Body of pancreas (tissue), 4 donors: ENCODE measurements at regions not wholly inside any gene's neighbourhood (a gene's known extent, or its start where the extent isn't known, plus 50 kb on each side); places are given as distances from the start of the nearest gene placed in this dataset.

Experiments
- ATAC-seq: fragments of 150-250 bp; one replicate; pipeline ENCODE4 v1.9.1; 2016
- DNase-seq, 4 donors: peaks; one replicate each; pipeline ENCODE4 v3.0.0-alpha.2; 2019
- H3K27ac ChIP-seq, 4 donors: fragments of 200-600 bp; sonication (generic); 1 replicate in 3 of 4; 2 replicates in 1 of 4; pipeline versions ENCODE4 v1.5.1 to v1.6.1; 2016 to 2019; ENCODE audit warnings: mild to moderate bottlenecking in 1 of 4, mixed read lengths in 1 of 4, moderate library complexity in 1 of 4
- H3K27me3 ChIP-seq, 2 donors: fragments of 200-600 bp; sonication (generic); one replicate each; pipeline ENCODE4 v1.6.0; 2016; ENCODE audit warnings: mild to moderate bottlenecking in 1 of 2
- H3K36me3 ChIP-seq, 2 donors: fragments of 200-600 bp; sonication (generic); replicated peaks in 1 of 2; 2 replicates each; pipeline ENCODE4 v1.5.1; 2016; ENCODE audit warnings: low read depth in 2 of 2; ENCODE audit not compliant: insufficient read depth in 1 of 2
- H3K4me1 ChIP-seq: fragments of 200-600 bp; sonication (generic); one replicate; pipeline ENCODE4 v1.6.0; 2016
- H3K4me3 ChIP-seq, 2 donors: fragments of 200-600 bp; sonication (generic); 1 replicate in 1 of 2; 2 replicates in 1 of 2; pipeline ENCODE4 v1.5.1; 2016 to 2019
- H3K9me3 ChIP-seq, 3 donors: fragments of 200-600 bp; sonication (generic); 1 replicate in 2 of 3; 2 replicates in 1 of 3; pipeline ENCODE4 v1.5.1; 2016
- POLR2A ChIP-seq, 3 donors: fragments of 450-650 bp; IDR thresholded peaks; one replicate each; pipeline ENCODE4 v1.6.1; 2016; ENCODE audit warnings: antibody characterized with exemption in 3 of 3, mild to moderate bottlenecking in 2 of 3
- WGBS, 2 donors: methylation state at CpG; one replicate each; pipeline ENCODE4 v1.1.5; 2017; 5-methylcytosine and 5-hydroxymethylcytosine counted together
- intact Hi-C: fragments of 100-400 bp; cut with DNase I; formaldehyde crosslinking; loops from one replicate; pipeline ENCODE4 v1.15.1; 2023
- TF ChIP-seq, protein P1 (sequence below), 7 experiments: fragments of 450-650 bp in 4 of 7; fragments of 200-600 bp in 3 of 7; sonication (generic) in 3 of 7; IDR thresholded peaks; one replicate each; pipeline ENCODE4 v1.5.1; 2016 to 2019; ENCODE audit warnings: antibody characterized with exemption in 7 of 7

DNA sequence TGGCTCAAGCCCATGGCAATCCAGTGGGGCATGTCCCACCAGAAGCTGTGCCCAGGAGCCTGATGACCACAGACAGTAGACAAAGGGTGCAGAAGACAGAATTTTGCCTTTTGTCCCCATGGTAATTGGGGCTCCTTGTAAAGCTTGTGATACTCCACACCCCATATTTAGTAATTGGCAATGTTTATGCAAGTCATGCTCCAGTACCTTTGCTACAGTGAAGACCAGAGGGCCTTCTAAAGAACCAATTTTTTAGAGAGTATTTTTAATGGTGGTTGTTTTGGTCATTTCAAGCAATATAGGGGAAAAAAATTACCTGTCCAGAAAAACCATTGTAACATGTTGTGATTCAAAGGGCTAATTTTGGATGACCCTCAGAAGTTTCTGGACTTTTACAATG is 194.8 kb downstream of the ANAPC1 start:
- Histone ChIP-seq H3K27me3 (no peaks in the 10 kb centered on the region), H3K27ac (no peak overlapping the region), H3K4me1 (no peaks in the 10 kb centered on the region), H3K9me3 (no peaks in the 10 kb centered on the region), H3K4me3 (no peak overlapping the region), H3K36me3 (no peaks in the 10 kb centered on the region)
- intact Hi-C loops, result no loop called here
- ATAC-seq, result no peak
- no peak for TF ChIP-seq POLR2A (IDR thresholded peaks at IDR 0.05)
- TF ChIP-seq, protein P1, sequence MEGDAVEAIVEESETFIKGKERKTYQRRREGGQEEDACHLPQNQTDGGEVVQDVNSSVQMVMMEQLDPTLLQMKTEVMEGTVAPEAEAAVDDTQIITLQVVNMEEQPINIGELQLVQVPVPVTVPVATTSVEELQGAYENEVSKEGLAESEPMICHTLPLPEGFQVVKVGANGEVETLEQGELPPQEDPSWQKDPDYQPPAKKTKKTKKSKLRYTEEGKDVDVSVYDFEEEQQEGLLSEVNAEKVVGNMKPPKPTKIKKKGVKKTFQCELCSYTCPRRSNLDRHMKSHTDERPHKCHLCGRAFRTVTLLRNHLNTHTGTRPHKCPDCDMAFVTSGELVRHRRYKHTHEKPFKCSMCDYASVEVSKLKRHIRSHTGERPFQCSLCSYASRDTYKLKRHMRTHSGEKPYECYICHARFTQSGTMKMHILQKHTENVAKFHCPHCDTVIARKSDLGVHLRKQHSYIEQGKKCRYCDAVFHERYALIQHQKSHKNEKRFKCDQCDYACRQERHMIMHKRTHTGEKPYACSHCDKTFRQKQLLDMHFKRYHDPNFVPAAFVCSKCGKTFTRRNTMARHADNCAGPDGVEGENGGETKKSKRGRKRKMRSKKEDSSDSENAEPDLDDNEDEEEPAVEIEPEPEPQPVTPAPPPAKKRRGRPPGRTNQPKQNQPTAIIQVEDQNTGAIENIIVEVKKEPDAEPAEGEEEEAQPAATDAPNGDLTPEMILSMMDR (IDR thresholded peaks at IDR 0.05), result no peak
- no peak for DNase-seq

DNA sequence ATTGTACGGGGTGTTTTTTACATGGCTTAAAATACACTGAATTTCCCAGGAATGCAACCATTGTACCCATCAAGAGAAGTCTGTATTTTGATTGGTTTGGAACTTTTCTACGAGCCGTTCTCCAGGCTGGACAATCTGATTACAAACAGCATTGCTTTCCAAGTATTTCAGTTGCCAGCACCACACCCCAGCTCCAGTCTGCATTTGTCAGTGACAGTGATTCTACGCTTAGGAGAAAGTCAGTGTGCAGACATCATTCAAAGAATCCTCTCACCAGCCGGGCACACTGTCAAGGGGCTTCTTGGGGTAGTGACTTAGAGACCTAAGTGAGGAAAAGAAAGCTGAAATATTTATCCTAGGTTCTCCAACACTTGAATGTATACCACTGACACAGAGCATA is 194.1 kb downstream of the ANAPC1 start:
- H3K4me3 ChIP-seq, result no peak overlapping the region
- no peaks in the 10 kb centered on the region for H3K27me3 ChIP-seq
- H3K9me3 ChIP-seq, result no peaks in the 10 kb centered on the region
- TF ChIP-seq, protein P1 (IDR thresholded peaks at IDR 0.05), result no peak
- no peak for TF ChIP-seq POLR2A (IDR thresholded peaks at IDR 0.05)
- 52 to 54% methylated on average over 5 of the region's 5 CpGs for WGBS, 2 donors
- DNase-seq (no peak), ATAC-seq (no peak)
- no peaks in the 10 kb centered on the region for H3K36me3 ChIP-seq
- H3K27ac ChIP-seq, result no peak overlapping the region
- H3K4me1 ChIP-seq, result no peaks in the 10 kb centered on the region
- intact Hi-C loops, result no loop called here

DNA sequence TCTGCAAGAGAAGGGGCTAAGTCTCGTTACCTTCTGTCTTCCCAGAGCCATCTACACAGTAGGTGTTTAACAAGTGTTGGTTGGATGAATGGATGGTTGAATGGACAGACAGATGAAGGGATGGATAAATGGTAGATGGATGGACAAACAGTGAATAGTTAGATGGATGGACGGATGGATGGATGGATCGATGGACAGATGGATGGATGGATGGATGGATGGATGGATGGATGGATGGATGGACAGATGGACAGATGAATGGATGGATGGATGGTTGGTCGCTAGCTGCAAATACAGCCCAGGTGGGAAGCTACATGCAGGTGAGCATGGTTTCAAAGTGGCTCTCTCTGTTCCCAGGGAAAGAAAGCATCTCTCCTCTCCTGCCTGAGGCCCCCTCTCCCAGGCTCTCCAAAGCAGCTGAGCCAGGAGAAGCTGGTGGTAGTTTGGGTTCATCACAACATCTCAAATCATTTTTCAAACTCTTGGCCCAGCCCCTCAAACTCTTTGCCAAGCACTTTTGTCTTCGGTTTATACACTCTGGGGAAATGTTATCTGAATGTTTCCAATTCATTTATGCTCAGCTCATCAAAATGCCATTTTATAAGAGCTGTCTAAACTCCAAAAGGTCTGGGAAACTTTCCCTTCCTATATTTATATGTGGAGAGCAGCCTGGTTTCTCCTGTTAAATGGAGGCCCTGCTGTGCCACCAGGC is 192.7 kb downstream of the ANAPC1 start:
- no peak for TF ChIP-seq POLR2A (IDR thresholded peaks at IDR 0.05)
- TF ChIP-seq, protein P1 (IDR thresholded peaks at IDR 0.05), result no peak
- intact Hi-C loops, result no loop called here
- 72 to 81% methylated on average over 5 of the region's 5 CpGs for WGBS, 2 donors
- H3K4me1 ChIP-seq, result no peaks in the 10 kb centered on the region
- no peak overlapping the region for H3K27ac ChIP-seq
- H3K27me3 ChIP-seq, result no peaks in the 10 kb centered on the region
- no peak for ATAC-seq
- H3K36me3 ChIP-seq, result no peaks in the 10 kb centered on the region
- H3K9me3 ChIP-seq, result no peaks in the 10 kb centered on the region
- no peak for DNase-seq
- H3K4me3 ChIP-seq, result no peak overlapping the region

DNA sequence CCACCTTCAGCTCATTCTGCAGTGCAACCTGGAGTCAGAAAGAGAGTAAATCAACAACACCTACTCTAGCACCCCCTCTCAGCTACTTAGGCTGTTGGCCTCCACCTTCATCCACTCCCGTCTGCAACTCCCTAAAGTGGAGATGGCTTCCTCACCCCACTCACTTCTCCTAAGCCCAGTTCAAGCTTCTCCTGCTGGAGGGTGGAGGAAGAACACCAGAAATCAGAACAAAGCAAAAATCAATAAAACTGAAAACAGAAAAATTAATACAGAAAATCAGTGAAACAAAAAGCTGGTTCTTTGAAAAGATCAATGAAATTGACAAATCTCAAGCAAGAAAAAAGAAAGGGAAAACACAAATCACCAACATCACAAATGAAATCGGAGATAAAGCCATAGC is 191.7 kb downstream of the ANAPC1 start:
- DNase-seq, result no peak
- WGBS, 2 donors, result 86 to 89% methylated on average over 2 of the region's 2 CpGs
- Histone ChIP-seq H3K9me3 (no peaks in the 10 kb centered on the region), H3K36me3 (no peaks in the 10 kb centered on the region), H3K27me3 (no peaks in the 10 kb centered on the region), H3K4me3 (no peak overlapping the region), H3K4me1 (no peaks in the 10 kb centered on the region), H3K27ac (no peak overlapping the region)
- intact Hi-C loops, result no loop called here
- TF ChIP-seq, protein P1 (IDR thresholded peaks at IDR 0.05), result peak in 1 of 7 experiments; percentile 4
- TF ChIP-seq POLR2A (IDR thresholded peaks at IDR 0.05), result no peak
- no peak for ATAC-seq

DNA sequence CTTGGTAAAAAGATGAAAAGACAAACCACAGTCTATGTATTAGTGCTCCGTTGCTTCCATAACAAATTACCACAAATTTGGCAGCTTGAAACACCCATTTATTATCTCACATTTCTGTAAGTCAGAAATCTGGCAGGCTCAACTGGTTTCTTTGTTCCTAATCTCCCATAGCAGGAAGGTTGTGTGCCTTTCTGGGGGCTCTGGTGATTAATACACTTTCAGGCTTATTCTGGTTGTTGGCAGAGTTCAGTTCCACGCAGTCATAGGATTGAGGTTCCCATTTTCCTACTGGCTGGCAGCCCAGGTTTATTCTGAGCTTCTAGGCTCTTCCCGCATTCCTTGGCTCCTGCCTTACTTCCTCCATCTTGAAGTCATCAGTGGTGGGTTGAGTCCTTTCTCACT is 189.3 kb downstream of the ANAPC1 start:
- no peaks in the 10 kb centered on the region for H3K27me3 ChIP-seq
- TF ChIP-seq POLR2A (IDR thresholded peaks at IDR 0.05), result no peak
- TF ChIP-seq, protein P1 (IDR thresholded peaks at IDR 0.05), result no peak
- no peak overlapping the region for H3K4me3 ChIP-seq
- DNase-seq (peak in 3 of 4 donors; percentile 16 to 53 (median 19)), ATAC-seq (peak; percentile 71)
- peaks cover 8% of the 10 kb centered on the region for H3K4me1 ChIP-seq
- H3K9me3 ChIP-seq, result no peaks in the 10 kb centered on the region
- H3K36me3 ChIP-seq, result no peaks in the 10 kb centered on the region
- WGBS, 2 donors, result 36 to 43% methylated on average over 3 of the region's 3 CpGs
- peak overlapping the region in 1 of 4 donors; percentile 42 for H3K27ac ChIP-seq
- intact Hi-C loops, result no loop called here
